Right lobe of liver (tissue), 6 donors: ENCODE measurements at regions not wholly inside any gene's neighbourhood (a gene's known extent, or its start where the extent isn't known, plus 50 kb on each side); places are given as distances from the start of the nearest gene placed in this dataset.
"Not testable (repeated sequence)": the region's sequence is repeated elsewhere in the genome, so short reads cannot be mapped to it uniquely, and the experiment has no call there.

ENCODE experiments used
- ATAC-seq, 4 donors: fragments of 200-7000 bp; cut with Tn5 transposase; one replicate each; pipeline ENCODE4 v1.9.1; 2020; ENCODE audit warnings: mild to moderate bottlenecking in 4 of 4, moderate library complexity in 4 of 4
- DNase-seq, 3 donors: peaks; one replicate each; pipeline ENCODE4 v3.0.0-alpha.2; 2020
- H3K27ac ChIP-seq, 3 donors: fragments of 200-600 bp; one replicate each; pipeline ENCODE4 v1.8.0; 2022
- H3K27me3 ChIP-seq, 2 donors: fragments of 200-600 bp; one replicate each; pipeline ENCODE4 v1.8.0; 2022
- H3K36me3 ChIP-seq, 4 donors: fragments of 200-600 bp; sonication (generic) in 1 of 4; one replicate each; pipeline versions ENCODE4 v1.5.1 to v1.8.0; 2017 to 2022; ENCODE audit warnings: control low read depth in 1 of 4
- H3K4me1 ChIP-seq, 4 donors: fragments of 200-600 bp; sonication (generic) in 1 of 4; one replicate each; pipeline versions ENCODE4 v1.5.1 to v1.8.0; 2017 to 2022; ENCODE audit warnings: control low read depth in 1 of 4
- H3K4me3 ChIP-seq, 3 donors: fragments of 200-600 bp; one replicate each; pipeline ENCODE4 v1.8.0; 2022
- H3K9me3 ChIP-seq, 4 donors: fragments of 200-600 bp; sonication (generic) in 1 of 4; one replicate each; pipeline versions ENCODE4 v1.5.1 to v1.8.0; 2017 to 2022; ENCODE audit warnings: control low read depth in 1 of 4
- POLR2A ChIP-seq: fragments of 450-650 bp; IDR thresholded peaks from one replicate; pipeline ENCODE4 v1.6.1; 2017; ENCODE audit warnings: antibody characterized with exemption, mild to moderate bottlenecking
- WGBS: methylation state at CpG from one replicate; pipeline ENCODE4 v1.1.6; 2018; ENCODE audit warnings: low coverage, low lambda C conversion rate; ENCODE audit not compliant: insufficient coverage; ENCODE audit errors: missing lambda C conversion rate; 5-methylcytosine and 5-hydroxymethylcytosine counted together
- intact Hi-C, 2 donors: fragments of 100-400 bp; cut with DNase I; formaldehyde crosslinking; loops; one replicate each; pipeline versions ENCODE4 v1.11.2 to v1.14.1; 2022
- TF ChIP-seq, protein P1 (sequence below), 4 donors: fragments of 200-600 bp in 3 of 4; fragments of 450-650 bp in 1 of 4; IDR thresholded peaks; one replicate each; pipeline versions ENCODE4 v1.5.1 to v1.8.0; 2016 to 2022; ENCODE audit warnings: antibody characterized with exemption in 4 of 4, mild to moderate bottlenecking in 2 of 4
- donor health status: DM: no; HTN: yes; CAD: no.
- donor health status: DM: no; HTN: no; CAD: no.
- donor health status: DM: no; HTN: no; CAD: no.
- donor health status: DM: no; HTN: yes; CAD: no.
- donor health status: DM: no; HTN: yes; CAD: no.

DNA sequence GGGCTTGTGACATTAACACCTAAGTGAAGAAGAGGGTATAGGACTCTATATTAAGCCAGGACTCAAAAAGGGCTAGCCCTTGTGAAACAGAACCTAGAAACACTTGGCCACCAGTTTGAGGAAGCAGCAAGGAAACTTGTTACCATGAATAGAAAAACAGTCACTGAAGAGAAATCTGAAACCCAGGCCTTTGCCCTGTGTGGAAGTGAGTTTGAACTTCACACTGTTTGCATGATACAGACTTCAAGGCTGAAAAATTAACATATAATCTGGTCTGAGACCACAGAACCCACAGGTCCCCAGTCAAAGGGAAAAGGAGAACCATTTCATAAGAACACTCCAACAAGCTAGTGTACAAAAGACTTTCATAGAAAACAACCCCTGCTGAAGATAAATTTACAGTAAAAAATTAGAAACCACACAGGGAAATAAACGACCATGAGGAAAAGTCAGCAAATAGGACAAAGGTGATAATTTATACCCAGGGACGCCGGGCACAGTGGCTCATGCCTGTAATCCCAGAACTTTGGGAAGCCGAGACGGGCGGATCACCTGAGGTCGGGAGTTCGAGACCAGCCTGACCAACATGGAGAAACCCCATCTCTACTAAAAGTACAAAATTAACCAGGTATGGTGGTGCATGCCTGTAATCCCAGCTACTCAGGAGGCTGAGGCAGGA lies 76.1 kb downstream of the SKIDA1 start:
- Histone ChIP-seq H3K4me1 (no peaks in the 10 kb centered on the region), H3K36me3 (no peaks in the 10 kb centered on the region), H3K4me3 (no peak overlapping the region), H3K27me3 (no peaks in the 10 kb centered on the region), H3K9me3 (no peaks in the 10 kb centered on the region), H3K27ac (no peak overlapping the region)
- WGBS: 86% methylated on average over 8 of the region's 8 CpGs
- no peak for DNase-seq
- intact Hi-C loops: no loop called here
- no peak for ATAC-seq
- no peak for TF ChIP-seq POLR2A
- TF ChIP-seq, protein P1, sequence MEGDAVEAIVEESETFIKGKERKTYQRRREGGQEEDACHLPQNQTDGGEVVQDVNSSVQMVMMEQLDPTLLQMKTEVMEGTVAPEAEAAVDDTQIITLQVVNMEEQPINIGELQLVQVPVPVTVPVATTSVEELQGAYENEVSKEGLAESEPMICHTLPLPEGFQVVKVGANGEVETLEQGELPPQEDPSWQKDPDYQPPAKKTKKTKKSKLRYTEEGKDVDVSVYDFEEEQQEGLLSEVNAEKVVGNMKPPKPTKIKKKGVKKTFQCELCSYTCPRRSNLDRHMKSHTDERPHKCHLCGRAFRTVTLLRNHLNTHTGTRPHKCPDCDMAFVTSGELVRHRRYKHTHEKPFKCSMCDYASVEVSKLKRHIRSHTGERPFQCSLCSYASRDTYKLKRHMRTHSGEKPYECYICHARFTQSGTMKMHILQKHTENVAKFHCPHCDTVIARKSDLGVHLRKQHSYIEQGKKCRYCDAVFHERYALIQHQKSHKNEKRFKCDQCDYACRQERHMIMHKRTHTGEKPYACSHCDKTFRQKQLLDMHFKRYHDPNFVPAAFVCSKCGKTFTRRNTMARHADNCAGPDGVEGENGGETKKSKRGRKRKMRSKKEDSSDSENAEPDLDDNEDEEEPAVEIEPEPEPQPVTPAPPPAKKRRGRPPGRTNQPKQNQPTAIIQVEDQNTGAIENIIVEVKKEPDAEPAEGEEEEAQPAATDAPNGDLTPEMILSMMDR (IDR thresholded peaks at IDR 0.05): no peak

DNA sequence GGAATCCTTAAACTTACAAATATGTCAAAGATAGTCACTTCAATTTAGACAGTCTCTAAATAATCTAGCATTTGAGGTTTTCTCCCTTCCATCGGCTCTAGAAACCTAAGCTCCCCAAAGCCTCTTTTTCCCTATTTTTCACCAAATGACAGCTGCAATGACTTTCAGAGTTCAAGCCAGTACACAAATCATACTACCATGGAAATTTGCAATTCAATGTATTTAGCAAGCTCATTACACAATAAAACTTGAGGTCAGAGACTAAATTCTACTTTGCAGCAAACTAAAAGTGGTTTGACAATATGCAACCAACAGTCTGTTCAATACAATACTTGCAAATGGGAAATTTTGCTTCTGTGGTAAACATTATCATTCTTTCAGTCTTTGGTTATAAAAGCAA lies 80.3 kb downstream of the SKIDA1 start:
- no peak for TF ChIP-seq POLR2A
- TF ChIP-seq, protein P1 (IDR thresholded peaks at IDR 0.05): no peak
- no peak overlapping the region for H3K27ac ChIP-seq
- intact Hi-C loops: no loop called here
- no peaks in the 10 kb centered on the region for H3K9me3 ChIP-seq
- no peak for DNase-seq
- H3K4me3 ChIP-seq: no peak overlapping the region
- 81% methylated on average over 1 of the region's 1 CpG for WGBS
- no peaks in the 10 kb centered on the region for H3K4me1 ChIP-seq
- no peaks in the 10 kb centered on the region for H3K36me3 ChIP-seq
- ATAC-seq: no peak
- H3K27me3 ChIP-seq: no peaks in the 10 kb centered on the region

DNA sequence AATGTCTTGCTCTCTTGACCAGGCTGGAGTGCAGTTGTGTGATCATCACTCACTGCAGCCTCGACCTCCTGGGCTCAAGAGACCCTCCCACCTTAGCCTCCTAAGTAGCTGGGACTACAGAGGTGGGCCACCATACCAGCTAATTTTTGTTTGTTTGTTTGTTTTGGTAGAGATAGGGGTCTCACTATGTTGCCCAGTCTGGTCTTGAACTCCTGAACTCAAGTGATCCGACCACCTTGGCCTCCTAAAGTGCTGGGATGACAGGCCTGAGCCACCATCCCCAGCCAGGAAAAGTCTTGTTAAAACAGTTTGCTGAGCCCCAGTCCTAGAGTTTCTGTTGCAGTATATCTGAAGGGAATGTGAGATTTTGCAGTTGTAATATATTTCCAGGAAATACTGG lies 83.9 kb downstream of the SKIDA1 start:
- intact Hi-C loops: no loop called here
- Histone ChIP-seq H3K36me3 (no peaks in the 10 kb centered on the region), H3K27me3 (no peaks in the 10 kb centered on the region), H3K4me3 (no peak overlapping the region), H3K9me3 (no peaks in the 10 kb centered on the region), H3K4me1 (no peaks in the 10 kb centered on the region), H3K27ac (no peak overlapping the region)
- 68% methylated on average over 2 of the region's 2 CpGs for WGBS
- no peak for TF ChIP-seq POLR2A
- TF ChIP-seq, protein P1 (IDR thresholded peaks at IDR 0.05): no peak
- ATAC-seq: no peak
- DNase-seq: no peak

DNA sequence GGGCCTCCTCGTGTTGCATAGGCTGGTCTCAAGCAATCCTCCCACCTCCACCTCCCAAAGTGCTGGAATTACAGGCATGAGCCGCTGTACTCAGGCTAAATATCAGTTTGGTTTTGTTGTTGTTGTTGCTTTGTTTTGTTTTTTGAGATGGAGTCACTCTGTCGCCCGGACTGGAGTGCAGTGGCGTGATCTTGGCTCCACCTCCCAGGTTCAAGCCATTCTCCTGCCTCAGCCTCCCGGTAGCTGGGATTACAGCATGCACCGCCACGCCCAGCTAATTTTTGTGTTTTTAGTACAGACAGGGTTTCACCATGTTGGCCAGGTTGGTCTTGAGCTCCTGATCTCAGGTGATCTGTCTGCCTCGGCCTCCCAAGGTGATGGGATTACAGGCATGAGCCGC lies 86.6 kb downstream of the SKIDA1 start:
- H3K4me1 ChIP-seq, H3K4me3 ChIP-seq, ATAC-seq, intact Hi-C loops, H3K9me3 ChIP-seq, H3K27me3 ChIP-seq, H3K36me3 ChIP-seq, DNase-seq, H3K27ac ChIP-seq: not testable (repeated sequence)
- 70% methylated on average over 8 of the region's 10 CpGs for WGBS

DNA sequence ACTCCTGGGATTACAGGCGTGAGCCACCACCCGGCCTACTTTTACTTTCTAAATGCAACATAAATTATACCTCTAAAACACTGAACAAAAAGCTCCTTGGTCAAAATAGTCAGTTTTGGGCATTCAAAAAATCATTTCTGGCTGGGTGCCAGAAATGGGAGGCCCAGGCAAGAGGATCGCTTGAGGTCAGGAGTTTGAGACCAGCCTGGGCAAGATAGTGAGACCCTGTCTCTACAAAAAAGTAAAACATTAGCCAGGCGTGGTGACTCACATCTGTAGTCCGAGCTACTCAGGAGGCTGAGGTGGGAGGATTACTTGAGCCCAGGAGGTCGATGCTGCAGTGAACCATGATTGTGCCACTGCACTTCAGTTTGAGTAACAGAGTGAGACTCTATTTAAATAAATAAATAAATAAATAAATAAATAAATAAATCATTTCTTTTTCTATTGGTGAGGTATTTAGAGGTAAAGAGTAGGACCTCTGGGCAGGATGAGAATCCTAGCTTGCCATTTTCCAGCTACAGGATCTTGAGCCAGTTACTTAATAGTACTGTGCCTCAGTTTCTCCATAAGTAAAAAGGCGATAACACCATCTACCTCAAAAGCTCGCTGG lies 87.6 kb downstream of the SKIDA1 start:
- Histone ChIP-seq H3K27ac (no peak overlapping the region), H3K9me3 (no peaks in the 10 kb centered on the region), H3K4me1 (no peaks in the 10 kb centered on the region), H3K36me3 (no peaks in the 10 kb centered on the region), H3K27me3 (no peaks in the 10 kb centered on the region), H3K4me3 (no peak overlapping the region)
- WGBS: 86% methylated on average over 8 of the region's 8 CpGs
- TF ChIP-seq, protein P1 (IDR thresholded peaks at IDR 0.05): no peak
- TF ChIP-seq POLR2A: no peak
- DNase-seq: no peak
- ATAC-seq: no peak
- intact Hi-C loops: no loop called here
